ENCODE measurements at regions not wholly inside any gene's neighbourhood (a gene's known extent, or its start where the extent isn't known, plus 50 kb on each side); places are given as distances from the start of the nearest gene placed in this dataset.

GRCh38 chr21:25304611-25305010, 302.7 kb downstream of the MRPL39 start:
- DNase-seq = no peak
- Histone ChIP-seq H3K9me3 (ENCODE audit: control extremely low read depth in 1 of 5, control insufficient read depth in 4 of 5, insufficient read depth in 2 of 5, low read depth in 1 of 5, low read length in 4 of 5) (peaks cover 0 to 6% (median 5%) of the 10 kb centered on the region in 5 experiments), H3K4me3 (ENCODE audit: control insufficient read depth in 1 of 7, extremely low read depth in 1 of 7, insufficient read depth in 4 of 7, low read depth in 2 of 7, low read length in 6 of 7) (no peak overlapping the region), H3K27ac (ENCODE audit: insufficient read depth in 1 of 2, low read depth in 1 of 2, low read length in 2 of 2, poor library complexity in 1 of 2, severe bottlenecking in 2 of 2) (no peak overlapping the region), H3K27me3 (replicated peaks in 2 of 5; ENCODE audit: control insufficient read depth in 4 of 5, insufficient read depth in 5 of 5, low read length in 4 of 5) (no peaks in the 10 kb centered on the region), H3K4me1 (ENCODE audit: control extremely low read depth in 1 of 4, control insufficient read depth in 4 of 4, insufficient read depth in 4 of 4, low read length in 3 of 4) (peaks cover 0 to 8% (median 6%) of the 10 kb centered on the region in 4 experiments), H3K36me3 (ENCODE audit: control insufficient read depth in 4 of 4, insufficient read depth in 4 of 4, low read length in 3 of 4) (no peaks in the 10 kb centered on the region)
- POLR2A ChIA-PET = no interaction called here
- CTCF ChIA-PET = no interaction called here
- 98% methylated on average over 4 of the region's 4 CpGs for WGBS (ENCODE audit: insufficient coverage)

GRCh38 chr21:25300632-25301031, 306.6 kb downstream of the MRPL39 start:
- Histone ChIP-seq H3K36me3 (ENCODE audit: control insufficient read depth in 4 of 4, insufficient read depth in 4 of 4, low read length in 3 of 4) (no peaks in the 10 kb centered on the region), H3K27ac (ENCODE audit: insufficient read depth in 1 of 2, low read depth in 1 of 2, low read length in 2 of 2, poor library complexity in 1 of 2, severe bottlenecking in 2 of 2) (no peak overlapping the region), H3K4me1 (ENCODE audit: control extremely low read depth in 1 of 4, control insufficient read depth in 4 of 4, insufficient read depth in 4 of 4, low read length in 3 of 4) (peaks cover 8 to 35% (median 17%) of the 10 kb centered on the region in 4 experiments), H3K9me3 (ENCODE audit: control extremely low read depth in 1 of 5, control insufficient read depth in 4 of 5, insufficient read depth in 2 of 5, low read depth in 1 of 5, low read length in 4 of 5) (no peaks in the 10 kb centered on the region), H3K4me3 (ENCODE audit: control insufficient read depth in 1 of 7, extremely low read depth in 1 of 7, insufficient read depth in 4 of 7, low read depth in 2 of 7, low read length in 6 of 7) (no peak overlapping the region), H3K27me3 (replicated peaks in 2 of 5; ENCODE audit: control insufficient read depth in 4 of 5, insufficient read depth in 5 of 5, low read length in 4 of 5) (no peaks in the 10 kb centered on the region)
- POLR2A ChIA-PET = no interaction called here
- CTCF ChIA-PET = interaction anchor here (1.0 kb wide), 1 partner anchor 1447 kb away, joined by 3 read pairs; no protein-coding TSS in a partner anchor
- DNase-seq = no peak
- no CpG with 5 or more reads among the region's 6 CpGs for WGBS (ENCODE audit: insufficient coverage)

- CTCF ChIA-PET = interaction anchor here (1.0 to 3.6 kb wide), 3 partner anchors 15 to 87 kb away, joined by 3 to 12 read pairs (median 3); no protein-coding TSS in a partner anchor
- H3K27ac ChIP-seq (ENCODE audit: insufficient read depth in 1 of 2, low read depth in 1 of 2, low read length in 2 of 2, poor library complexity in 1 of 2, severe bottlenecking in 2 of 2) = no peak overlapping the region
- no peaks in the 10 kb centered on the region for H3K27me3 ChIP-seq (replicated peaks in 2 of 5; ENCODE audit: control insufficient read depth in 4 of 5, insufficient read depth in 5 of 5, low read length in 4 of 5)
- WGBS (ENCODE audit: insufficient coverage) = no CpG with 5 or more reads among the region's 2 CpGs
- peaks cover 0 to 3% (median 0%) of the 10 kb centered on the region in 5 experiments for H3K9me3 ChIP-seq (ENCODE audit: control extremely low read depth in 1 of 5, control insufficient read depth in 4 of 5, insufficient read depth in 2 of 5, low read depth in 1 of 5, low read length in 4 of 5)
- peak; percentile 8 to 80 (median 69) for DNase-seq
- peaks cover 8 to 39% (median 17%) of the 10 kb centered on the region in 4 experiments for H3K4me1 ChIP-seq (ENCODE audit: control extremely low read depth in 1 of 4, control insufficient read depth in 4 of 4, insufficient read depth in 4 of 4, low read length in 3 of 4)
- POLR2A ChIA-PET = no interaction called here
- no peak overlapping the region for H3K4me3 ChIP-seq (ENCODE audit: control insufficient read depth in 1 of 7, extremely low read depth in 1 of 7, insufficient read depth in 4 of 7, low read depth in 2 of 7, low read length in 6 of 7)
- H3K36me3 ChIP-seq (ENCODE audit: control insufficient read depth in 4 of 4, insufficient read depth in 4 of 4, low read length in 3 of 4) = no peaks in the 10 kb centered on the region
Measured at GRCh38 chr21:25298512-25299491, 308.5 kb downstream of the MRPL39 start.

- ChIA-PET POLR2A (no interaction called here), CTCF (interaction anchor here (3.6 kb wide), 1 partner anchor 13 kb away, joined by 12 read pairs; no protein-coding TSS in a partner anchor)
- Histone ChIP-seq H3K4me3 (ENCODE audit: control insufficient read depth in 1 of 7, extremely low read depth in 1 of 7, insufficient read depth in 4 of 7, low read depth in 2 of 7, low read length in 6 of 7) (no peak overlapping the region), H3K4me1 (ENCODE audit: control extremely low read depth in 1 of 4, control insufficient read depth in 4 of 4, insufficient read depth in 4 of 4, low read length in 3 of 4) (peaks cover 8 to 39% (median 16%) of the 10 kb centered on the region in 4 experiments), H3K27ac (ENCODE audit: insufficient read depth in 1 of 2, low read depth in 1 of 2, low read length in 2 of 2, poor library complexity in 1 of 2, severe bottlenecking in 2 of 2) (no peak overlapping the region), H3K36me3 (ENCODE audit: control insufficient read depth in 4 of 4, insufficient read depth in 4 of 4, low read length in 3 of 4) (no peaks in the 10 kb centered on the region), H3K9me3 (ENCODE audit: control extremely low read depth in 1 of 5, control insufficient read depth in 4 of 5, insufficient read depth in 2 of 5, low read depth in 1 of 5, low read length in 4 of 5) (peaks cover 0 to 3% (median 0%) of the 10 kb centered on the region in 5 experiments), H3K27me3 (replicated peaks in 2 of 5; ENCODE audit: control insufficient read depth in 4 of 5, insufficient read depth in 5 of 5, low read length in 4 of 5) (no peaks in the 10 kb centered on the region)
- no peak for DNase-seq
- WGBS (ENCODE audit: insufficient coverage) = no CpG with 5 or more reads among the region's 1 CpG
Measured at GRCh38 chr21:25297117-25297516, 310.2 kb downstream of the MRPL39 start.

- peaks cover 8 to 36% (median 15%) of the 10 kb centered on the region in 4 experiments for H3K4me1 ChIP-seq (ENCODE audit: control extremely low read depth in 1 of 4, control insufficient read depth in 4 of 4, insufficient read depth in 4 of 4, low read length in 3 of 4)
- H3K36me3 ChIP-seq (ENCODE audit: control insufficient read depth in 4 of 4, insufficient read depth in 4 of 4, low read length in 3 of 4) = no peaks in the 10 kb centered on the region
- H3K27me3 ChIP-seq (replicated peaks in 2 of 5; ENCODE audit: control insufficient read depth in 4 of 5, insufficient read depth in 5 of 5, low read length in 4 of 5) = no peaks in the 10 kb centered on the region
- H3K9me3 ChIP-seq (ENCODE audit: control extremely low read depth in 1 of 5, control insufficient read depth in 4 of 5, insufficient read depth in 2 of 5, low read depth in 1 of 5, low read length in 4 of 5) = peaks cover 0 to 3% (median 0%) of the 10 kb centered on the region in 5 experiments
- no peak for DNase-seq
- no peak overlapping the region for H3K4me3 ChIP-seq (ENCODE audit: control insufficient read depth in 1 of 7, extremely low read depth in 1 of 7, insufficient read depth in 4 of 7, low read depth in 2 of 7, low read length in 6 of 7)
- WGBS (ENCODE audit: insufficient coverage) = 61% methylated on average over 5 of the region's 5 CpGs
- no peak overlapping the region for H3K27ac ChIP-seq (ENCODE audit: insufficient read depth in 1 of 2, low read depth in 1 of 2, low read length in 2 of 2, poor library complexity in 1 of 2, severe bottlenecking in 2 of 2)
- POLR2A ChIA-PET = no interaction called here
- CTCF ChIA-PET = interaction anchor here (3.6 kb wide), 1 partner anchor 13 kb away, joined by 12 read pairs; no protein-coding TSS in a partner anchor
Measured at GRCh38 chr21:25296252-25296651, 311.0 kb downstream of the MRPL39 start.

- Histone ChIP-seq H3K4me3 (ENCODE audit: control insufficient read depth in 1 of 7, extremely low read depth in 1 of 7, insufficient read depth in 4 of 7, low read depth in 2 of 7, low read length in 6 of 7) (no peak overlapping the region), H3K9me3 (ENCODE audit: control extremely low read depth in 1 of 5, control insufficient read depth in 4 of 5, insufficient read depth in 2 of 5, low read depth in 1 of 5, low read length in 4 of 5) (peaks cover 0 to 3% (median 0%) of the 10 kb centered on the region in 5 experiments), H3K36me3 (ENCODE audit: control insufficient read depth in 4 of 4, insufficient read depth in 4 of 4, low read length in 3 of 4) (no peaks in the 10 kb centered on the region), H3K4me1 (ENCODE audit: control extremely low read depth in 1 of 4, control insufficient read depth in 4 of 4, insufficient read depth in 4 of 4, low read length in 3 of 4) (peaks cover 0 to 14% (median 2%) of the 10 kb centered on the region in 4 experiments), H3K27me3 (replicated peaks in 2 of 5; ENCODE audit: control insufficient read depth in 4 of 5, insufficient read depth in 5 of 5, low read length in 4 of 5) (no peaks in the 10 kb centered on the region), H3K27ac (ENCODE audit: insufficient read depth in 1 of 2, low read depth in 1 of 2, low read length in 2 of 2, poor library complexity in 1 of 2, severe bottlenecking in 2 of 2) (no peak overlapping the region)
- 97% methylated on average over 6 of the region's 6 CpGs for WGBS (ENCODE audit: insufficient coverage)
- ChIA-PET POLR2A (no interaction called here), CTCF (interaction anchor here (2.1 kb wide), 1 partner anchor 9 kb away, joined by 8 read pairs; no protein-coding TSS in a partner anchor)
- DNase-seq = no peak
Measured at GRCh38 chr21:25292396-25292795, 314.9 kb downstream of the MRPL39 start.

- Histone ChIP-seq H3K4me1 (ENCODE audit: control extremely low read depth in 1 of 4, control insufficient read depth in 4 of 4, insufficient read depth in 4 of 4, low read length in 3 of 4) (no peaks in the 10 kb centered on the region), H3K27ac (ENCODE audit: insufficient read depth in 1 of 2, low read depth in 1 of 2, low read length in 2 of 2, poor library complexity in 1 of 2, severe bottlenecking in 2 of 2) (no peak overlapping the region), H3K27me3 (replicated peaks in 2 of 5; ENCODE audit: control insufficient read depth in 4 of 5, insufficient read depth in 5 of 5, low read length in 4 of 5) (no peaks in the 10 kb centered on the region), H3K36me3 (ENCODE audit: control insufficient read depth in 4 of 4, insufficient read depth in 4 of 4, low read length in 3 of 4) (no peaks in the 10 kb centered on the region), H3K9me3 (ENCODE audit: control extremely low read depth in 1 of 5, control insufficient read depth in 4 of 5, insufficient read depth in 2 of 5, low read depth in 1 of 5, low read length in 4 of 5) (no peaks in the 10 kb centered on the region), H3K4me3 (ENCODE audit: control insufficient read depth in 1 of 7, extremely low read depth in 1 of 7, insufficient read depth in 4 of 7, low read depth in 2 of 7, low read length in 6 of 7) (no peak overlapping the region)
- 68% methylated on average over 6 of the region's 6 CpGs for WGBS (ENCODE audit: insufficient coverage)
- DNase-seq = peak; percentile 57 to 72 (median 64)
- POLR2A ChIA-PET = interaction anchor here (0.5 to 0.7 kb wide), 2 partner anchors 63 to 333 kb away, joined by 3 to 4 read pairs; no protein-coding TSS in a partner anchor
- CTCF ChIA-PET = interaction anchor here (0.8 to 2.5 kb wide), 15 partner anchors 8 to 104 kb away, joined by 3 to 20 read pairs (median 4); no protein-coding TSS in a partner anchor
Measured at GRCh38 chr21:25283720-25284119, 323.6 kb downstream of the MRPL39 start.
